ENCODE measurements at regions not wholly inside any gene's neighbourhood (a gene's known extent, or its start where the extent isn't known, plus 50 kb on each side); places are given as distances from the start of the nearest gene placed in this dataset.

DNA sequence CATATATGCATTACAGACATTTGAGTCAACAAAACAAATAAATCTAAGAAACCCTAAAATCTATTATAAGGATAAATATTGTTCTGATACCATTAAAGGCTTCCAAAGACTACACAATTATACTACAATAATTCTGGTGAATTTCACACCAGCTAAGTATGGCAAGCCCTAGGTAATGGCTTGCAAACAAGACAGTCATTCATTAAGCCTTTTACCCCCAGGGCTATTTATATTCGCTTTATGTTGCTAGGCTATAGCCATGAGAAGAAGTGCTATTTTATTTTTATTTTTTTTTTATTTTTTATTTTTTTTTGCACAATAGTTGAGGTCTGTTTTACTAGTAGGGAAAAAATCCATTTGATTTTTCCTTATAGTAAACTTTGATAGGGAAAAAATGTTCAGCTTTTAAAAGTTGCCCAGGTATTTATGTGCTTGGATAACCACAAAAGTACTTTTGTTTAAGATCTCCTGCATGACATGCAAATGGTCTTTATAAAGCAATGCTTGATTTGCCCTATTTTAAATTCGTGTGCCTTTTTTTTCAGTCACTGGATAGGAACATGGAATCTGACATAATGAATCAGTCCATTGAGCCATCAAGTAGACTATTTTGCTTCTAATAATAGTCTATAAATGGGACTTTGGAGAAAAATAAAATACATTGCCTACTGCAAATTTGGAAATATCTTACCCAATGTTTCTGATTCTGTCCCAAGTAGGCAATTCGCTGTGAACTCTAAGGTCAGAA is 946.3 kb upstream of the COX7C start (continued):
- TF ChIP-seq TSC22D4 (tag; IDR thresholded peaks at IDR 0.05) (no peak), CHCHD3 (CRISPR knock-in tag; IDR thresholded peaks at IDR 0.05) (no peak), ZNF57 (CRISPR knock-in tag; IDR thresholded peaks at IDR 0.05) (no peak), ZNF354B (CRISPR knock-in tag; IDR thresholded peaks at IDR 0.05) (no peak), MCM3 (IDR thresholded peaks at IDR 0.05) (no peak), ETS2 (tag; IDR thresholded peaks at IDR 0.05; ENCODE audit: borderline replicate concordance, poor library complexity, severe bottlenecking) (no peak)
- TF ChIP-seq, protein P1, sequence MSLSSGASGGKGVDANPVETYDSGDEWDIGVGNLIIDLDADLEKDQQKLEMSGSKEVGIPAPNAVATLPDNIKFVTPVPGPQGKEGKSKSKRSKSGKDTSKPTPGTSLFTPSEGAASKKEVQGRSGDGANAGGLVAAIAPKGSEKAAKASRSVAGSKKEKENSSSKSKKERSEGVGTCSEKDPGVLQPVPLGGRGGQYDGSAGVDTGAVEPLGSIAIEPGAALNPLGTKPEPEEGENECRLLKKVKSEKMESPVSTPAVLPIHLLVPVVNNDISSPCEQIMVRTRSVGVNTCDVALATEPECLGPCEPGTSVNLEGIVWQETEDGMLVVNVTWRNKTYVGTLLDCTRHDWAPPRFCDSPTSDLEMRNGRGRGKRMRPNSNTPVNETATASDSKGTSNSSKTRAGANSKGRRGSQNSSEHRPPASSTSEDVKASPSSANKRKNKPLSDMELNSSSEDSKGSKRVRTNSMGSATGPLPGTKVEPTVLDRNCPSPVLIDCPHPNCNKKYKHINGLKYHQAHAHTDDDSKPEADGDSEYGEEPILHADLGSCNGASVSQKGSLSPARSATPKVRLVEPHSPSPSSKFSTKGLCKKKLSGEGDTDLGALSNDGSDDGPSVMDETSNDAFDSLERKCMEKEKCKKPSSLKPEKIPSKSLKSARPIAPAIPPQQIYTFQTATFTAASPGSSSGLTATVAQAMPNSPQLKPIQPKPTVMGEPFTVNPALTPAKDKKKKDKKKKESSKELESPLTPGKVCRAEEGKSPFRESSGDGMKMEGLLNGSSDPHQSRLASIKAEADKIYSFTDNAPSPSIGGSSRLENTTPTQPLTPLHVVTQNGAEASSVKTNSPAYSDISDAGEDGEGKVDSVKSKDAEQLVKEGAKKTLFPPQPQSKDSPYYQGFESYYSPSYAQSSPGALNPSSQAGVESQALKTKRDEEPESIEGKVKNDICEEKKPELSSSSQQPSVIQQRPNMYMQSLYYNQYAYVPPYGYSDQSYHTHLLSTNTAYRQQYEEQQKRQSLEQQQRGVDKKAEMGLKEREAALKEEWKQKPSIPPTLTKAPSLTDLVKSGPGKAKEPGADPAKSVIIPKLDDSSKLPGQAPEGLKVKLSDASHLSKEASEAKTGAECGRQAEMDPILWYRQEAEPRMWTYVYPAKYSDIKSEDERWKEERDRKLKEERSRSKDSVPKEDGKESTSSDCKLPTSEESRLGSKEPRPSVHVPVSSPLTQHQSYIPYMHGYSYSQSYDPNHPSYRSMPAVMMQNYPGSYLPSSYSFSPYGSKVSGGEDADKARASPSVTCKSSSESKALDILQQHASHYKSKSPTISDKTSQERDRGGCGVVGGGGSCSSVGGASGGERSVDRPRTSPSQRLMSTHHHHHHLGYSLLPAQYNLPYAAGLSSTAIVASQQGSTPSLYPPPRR (CRISPR knock-in tag; IDR thresholded peaks at IDR 0.05; ENCODE audit: borderline replicate concordance) = no peak
- TF ChIP-seq, protein P2, sequence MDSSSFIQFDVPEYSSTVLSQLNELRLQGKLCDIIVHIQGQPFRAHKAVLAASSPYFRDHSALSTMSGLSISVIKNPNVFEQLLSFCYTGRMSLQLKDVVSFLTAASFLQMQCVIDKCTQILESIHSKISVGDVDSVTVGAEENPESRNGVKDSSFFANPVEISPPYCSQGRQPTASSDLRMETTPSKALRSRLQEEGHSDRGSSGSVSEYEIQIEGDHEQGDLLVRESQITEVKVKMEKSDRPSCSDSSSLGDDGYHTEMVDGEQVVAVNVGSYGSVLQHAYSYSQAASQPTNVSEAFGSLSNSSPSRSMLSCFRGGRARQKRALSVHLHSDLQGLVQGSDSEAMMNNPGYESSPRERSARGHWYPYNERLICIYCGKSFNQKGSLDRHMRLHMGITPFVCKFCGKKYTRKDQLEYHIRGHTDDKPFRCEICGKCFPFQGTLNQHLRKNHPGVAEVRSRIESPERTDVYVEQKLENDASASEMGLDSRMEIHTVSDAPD (CRISPR knock-in tag; IDR thresholded peaks at IDR 0.05) = no peak
